Uterus (tissue), 2 donors: ENCODE measurements at regions not wholly inside any gene's neighbourhood (a gene's known extent, or its start where the extent isn't known, plus 50 kb on each side); places are given as distances from the start of the nearest gene placed in this dataset.

Experiments used
- CTCF ChIP-seq, 4 experiments: fragments of 200-600 bp in 2 of 4; fragments of 450-650 bp in 2 of 4; sonication (generic) in 2 of 4; IDR thresholded peaks; one replicate each; pipeline ENCODE4 v1.5.1; 2016 to 2019; ENCODE audit warnings: antibody characterized with exemption in 4 of 4, mild to moderate bottlenecking in 2 of 4, moderate library complexity in 1 of 4
- POLR2A ChIP-seq, 2 donors: fragments of 450-650 bp; IDR thresholded peaks; one replicate each; pipeline ENCODE4 v1.6.1; 2016; ENCODE audit warnings: antibody characterized with exemption in 2 of 2, mild to moderate bottlenecking in 1 of 2, moderate library complexity in 1 of 2

GRCh38 chr7:68321776-68322496 lies 1276.3 kb upstream of the AUTS2 start:
- TF ChIP-seq CTCF (IDR thresholded peaks at IDR 0.05) (no peak), POLR2A (IDR thresholded peaks at IDR 0.05) (no peak)
